ENCODE measurements at regions not wholly inside any gene's neighbourhood (a gene's known extent, or its start where the extent isn't known, plus 50 kb on each side); places are given as distances from the start of the nearest gene placed in this dataset.

GRCh38 chr10:89869180-89869579 is 167.8 kb downstream of the KIF20B start:
- peak overlapping the region; percentile 43 to 51 for H3K27ac ChIP-seq
- no peak for TF ChIP-seq CTCF (IDR thresholded peaks at IDR 0.05)
- H3K36me3 ChIP-seq, result no peaks in the 10 kb centered on the region
- intact Hi-C loops (cut with DNase I), result no loop called here
- peaks cover 0 to 13% of the 10 kb centered on the region in 2 donors for H3K4me1 ChIP-seq
- no peak overlapping the region for H3K4me3 ChIP-seq
- H3K9me3 ChIP-seq, result no peaks in the 10 kb centered on the region
- no peaks in the 10 kb centered on the region for H3K27me3 ChIP-seq
- DNase-seq (ENCODE audit: low spot score in 2 of 2), result no peak

GRCh38 chr10:89869592-89870156 is 168.3 kb downstream of the KIF20B start:
- Histone ChIP-seq H3K27me3 (no peaks in the 10 kb centered on the region), H3K9me3 (no peaks in the 10 kb centered on the region), H3K4me3 (no peak overlapping the region), H3K27ac (peak overlapping the region; percentile 43 to 51), H3K36me3 (no peaks in the 10 kb centered on the region), H3K4me1 (peaks cover 0 to 13% of the 10 kb centered on the region in 2 donors)
- intact Hi-C loops (cut with DNase I), result no loop called here
- TF ChIP-seq CTCF (IDR thresholded peaks at IDR 0.05), result no peak
- DNase-seq (ENCODE audit: low spot score in 2 of 2), result no peak

GRCh38 chr10:89870936-89871335 is 169.5 kb downstream of the KIF20B start:
- Histone ChIP-seq H3K27ac (no peak overlapping the region), H3K4me1 (peaks cover 0 to 13% of the 10 kb centered on the region in 2 donors), H3K4me3 (no peak overlapping the region), H3K9me3 (no peaks in the 10 kb centered on the region), H3K27me3 (no peaks in the 10 kb centered on the region), H3K36me3 (no peaks in the 10 kb centered on the region)
- DNase-seq (ENCODE audit: low spot score in 2 of 2), result no peak
- TF ChIP-seq CTCF (IDR thresholded peaks at IDR 0.05), result no peak
- intact Hi-C loops (cut with DNase I), result no loop called here

GRCh38 chr10:89873055-89873454 is 171.7 kb downstream of the KIF20B start:
- Histone ChIP-seq H3K27me3 (no peaks in the 10 kb centered on the region), H3K4me1 (peaks cover 0 to 13% of the 10 kb centered on the region in 2 donors), H3K36me3 (no peaks in the 10 kb centered on the region), H3K9me3 (no peaks in the 10 kb centered on the region), H3K27ac (no peak overlapping the region), H3K4me3 (no peak overlapping the region)
- intact Hi-C loops (cut with DNase I), result no loop called here
- no peak for DNase-seq (ENCODE audit: low spot score in 2 of 2)
- no peak for TF ChIP-seq CTCF (IDR thresholded peaks at IDR 0.05)

GRCh38 chr10:89875557-89875956 is 174.2 kb downstream of the KIF20B start:
- no peak for TF ChIP-seq CTCF (IDR thresholded peaks at IDR 0.05)
- DNase-seq (ENCODE audit: low spot score in 2 of 2), result no peak
- H3K27ac ChIP-seq, result no peak overlapping the region
- intact Hi-C loops (cut with DNase I), result no loop called here
- H3K36me3 ChIP-seq, result no peaks in the 10 kb centered on the region
- H3K4me1 ChIP-seq, result no peaks in the 10 kb centered on the region
- no peaks in the 10 kb centered on the region for H3K9me3 ChIP-seq
- no peak overlapping the region for H3K4me3 ChIP-seq
- no peaks in the 10 kb centered on the region for H3K27me3 ChIP-seq

GRCh38 chr10:89879121-89879520 is 177.7 kb downstream of the KIF20B start:
- no peak for TF ChIP-seq CTCF (IDR thresholded peaks at IDR 0.05)
- H3K4me1 ChIP-seq, result no peaks in the 10 kb centered on the region
- no peaks in the 10 kb centered on the region for H3K36me3 ChIP-seq
- DNase-seq (ENCODE audit: low spot score in 2 of 2), result no peak
- no peak overlapping the region for H3K4me3 ChIP-seq
- intact Hi-C loops (cut with DNase I), result no loop called here
- H3K27ac ChIP-seq, result no peak overlapping the region
- H3K27me3 ChIP-seq, result no peaks in the 10 kb centered on the region
- H3K9me3 ChIP-seq, result peaks cover 5 to 8% of the 10 kb centered on the region in 2 donors
